Ovary (tissue), 7 donors: ENCODE measurements at regions not wholly inside any gene's neighbourhood (a gene's known extent, or its start where the extent isn't known, plus 50 kb on each side); places are given as distances from the start of the nearest gene placed in this dataset.

Experiments used
- DNase-seq, 5 donors: peaks; one replicate each; pipeline ENCODE4 v3.0.0-alpha.2; 2019 to 2020
- H3K27ac ChIP-seq, 2 donors: fragments of 200-600 bp; one replicate each; pipeline versions ENCODE4 v1.5.1 to v1.8.0; 2019 to 2022
- H3K27me3 ChIP-seq: fragments of 200-600 bp; one replicate; pipeline ENCODE4 v1.8.0; 2022
- H3K36me3 ChIP-seq: fragments of 200-600 bp; sonication (generic); one replicate; pipeline ENCODE4 v1.5.1; 2019
- H3K4me1 ChIP-seq: one replicate; pipeline ENCODE4 v1.8.1; 2013; ENCODE audit warnings: mild to moderate bottlenecking, moderate library complexity; ENCODE audit not compliant: insufficient read depth
- H3K4me3 ChIP-seq: fragments of 200-600 bp; sonication (generic); one replicate; pipeline ENCODE4 v1.5.1; 2017
- H3K9me3 ChIP-seq, 2 donors: fragments of 200-600 bp in 1 of 2; sonication (generic) in 1 of 2; one replicate each; pipeline versions ENCODE4 v1.5.1 to v1.8.1; 2013 to 2019; ENCODE audit warnings: mild to moderate bottlenecking in 1 of 2, moderate library complexity in 1 of 2
- CTCF ChIP-seq, 3 donors: fragments of 450-650 bp in 2 of 3; fragments of 200-600 bp in 1 of 3; IDR thresholded peaks; one replicate each; pipeline versions ENCODE4 v1.5.1 to v1.8.0; 2016 to 2022; ENCODE audit warnings: antibody characterized with exemption in 3 of 3, mild to moderate bottlenecking in 1 of 3
- EP300 ChIP-seq: sonication (generic); formaldehyde crosslinking; IDR thresholded peaks from one replicate; pipeline ENCODE4 v1.6.1; 2017; ENCODE audit warnings: antibody characterized with exemption
- POLR2A ChIP-seq: fragments of 450-650 bp; IDR thresholded peaks from one replicate; pipeline ENCODE4 v1.6.1; 2017; ENCODE audit warnings: antibody characterized with exemption, mild to moderate bottlenecking, moderate library complexity
- WGBS, 3 donors: extraction: QIAGEN DNeasy Blood & Tissue Kit in 1 of 3; methylation state at CpG; one replicate each; pipeline versions ENCODE4 v1.1.5 to v1.1.7; 2013 to 2017; 5-methylcytosine and 5-hydroxymethylcytosine counted together
- intact Hi-C, 4 donors: fragments of 100-400 bp; cut with DNase I; formaldehyde crosslinking; loops; one replicate each; pipeline versions ENCODE4 v1.11.0 to v1.15.1; 2022 to 2023
- donor health status: DM: no; HTN: no; CAD: no; lungs with moderate emphysema.
- donor health status: DM: no; HTN: no; CAD: no.
- donor health status: Bipolar disorder and iron deficiency.
- donor health status: DM: no; HTN: no; CAD: no.
- donor health status: DM: yes; HTN: yes; CAD: no.

DNA sequence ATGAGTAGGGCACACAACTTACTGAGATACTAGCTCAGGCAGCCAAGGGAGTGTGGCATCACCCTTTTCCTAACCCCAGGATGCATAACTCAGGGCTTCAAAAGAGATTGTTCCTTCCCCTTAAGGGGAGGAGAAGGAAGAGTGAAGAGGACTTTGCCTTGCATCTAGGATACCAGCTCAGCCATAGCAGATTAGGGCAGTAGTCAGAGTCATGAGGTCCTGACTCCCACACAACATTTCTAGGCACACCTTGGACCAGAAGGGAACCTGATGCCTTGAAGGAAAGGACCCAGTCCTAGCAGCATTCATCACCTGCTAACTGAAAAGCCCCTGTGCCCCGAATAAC, 1433.2 kb upstream of the TMEFF2 start:
- Histone ChIP-seq H3K27ac (no peak overlapping the region), H3K4me1 (no peaks in the 10 kb centered on the region), H3K9me3 (no peaks in the 10 kb centered on the region), H3K27me3 (no peaks in the 10 kb centered on the region), H3K4me3 (no peak overlapping the region), H3K36me3 (no peaks in the 10 kb centered on the region)
- TF ChIP-seq CTCF (IDR thresholded peaks at IDR 0.05) (no peak), EP300 (no peak), POLR2A (no peak)
- no peak for DNase-seq
- intact Hi-C loops, result no loop called here
- WGBS, 3 donors, result 87 to 94% (median 90%) methylated on average over 1 of the region's 1 CpG

DNA sequence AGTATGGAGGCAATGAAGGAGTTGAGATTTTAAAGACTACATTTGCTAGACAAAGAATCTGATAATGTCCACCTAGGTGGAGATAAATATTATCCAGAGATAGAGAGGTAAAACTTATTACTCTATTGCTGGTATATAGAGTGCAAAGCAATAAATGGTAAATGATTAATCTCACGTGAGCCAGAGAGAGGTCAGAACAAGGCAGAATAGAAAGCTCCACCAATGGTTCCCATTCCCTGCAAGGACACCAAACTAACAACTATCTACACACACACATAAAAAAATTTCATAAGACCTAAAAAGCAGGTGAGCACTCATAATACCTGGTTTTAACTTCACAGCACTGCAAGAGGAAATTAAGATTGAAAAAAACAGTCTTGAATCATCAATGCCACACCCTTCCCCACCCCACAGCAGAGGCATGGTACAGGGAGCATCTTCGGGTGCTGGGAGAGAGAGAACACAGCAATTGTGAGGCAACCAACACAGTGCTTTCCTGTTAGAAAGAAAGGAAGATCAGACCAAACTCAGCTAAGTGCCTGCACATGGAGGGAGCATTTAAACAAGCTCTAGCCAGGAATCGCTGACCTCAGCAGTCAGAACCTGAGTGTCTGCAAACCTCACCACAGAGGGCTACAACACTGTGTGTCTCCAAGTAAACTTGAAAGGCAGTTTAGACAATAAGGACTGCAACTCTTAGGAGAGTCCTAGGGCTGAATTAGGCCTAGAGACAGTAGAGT, 1432.6 kb upstream of the TMEFF2 start:
- WGBS, 3 donors, result 64 to 73% (median 68%) methylated on average over 3 of the region's 3 CpGs
- Histone ChIP-seq H3K36me3 (no peaks in the 10 kb centered on the region), H3K4me1 (no peaks in the 10 kb centered on the region), H3K9me3 (no peaks in the 10 kb centered on the region), H3K27ac (no peak overlapping the region), H3K4me3 (no peak overlapping the region), H3K27me3 (no peaks in the 10 kb centered on the region)
- TF ChIP-seq EP300, result no peak
- no peak for TF ChIP-seq CTCF (IDR thresholded peaks at IDR 0.05)
- TF ChIP-seq POLR2A, result no peak
- no peak for DNase-seq
- intact Hi-C loops, result no loop called here

DNA sequence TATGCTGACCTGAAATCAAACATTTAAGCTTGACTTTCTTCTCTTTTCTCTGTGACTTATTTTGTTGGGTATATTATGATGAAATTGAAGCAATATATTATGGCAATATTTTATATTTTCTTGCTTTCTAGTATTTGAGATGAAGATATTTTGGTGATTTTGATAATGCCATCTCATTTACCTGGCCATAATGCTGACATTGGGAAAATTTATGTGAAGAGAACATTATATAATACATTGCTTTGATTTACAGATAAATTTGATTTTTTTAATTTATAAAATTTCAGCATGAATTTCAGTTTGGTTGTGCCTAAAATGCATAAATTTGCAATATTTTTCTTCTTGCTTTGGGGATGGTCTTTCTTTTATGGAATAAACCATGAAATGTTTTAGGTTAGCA, 1413.7 kb upstream of the TMEFF2 start:
- no peak for TF ChIP-seq EP300
- no peak for TF ChIP-seq POLR2A
- no peak for TF ChIP-seq CTCF (IDR thresholded peaks at IDR 0.05)
- H3K36me3 ChIP-seq, result no peaks in the 10 kb centered on the region
- no peak overlapping the region for H3K27ac ChIP-seq
- no peaks in the 10 kb centered on the region for H3K9me3 ChIP-seq
- no peaks in the 10 kb centered on the region for H3K27me3 ChIP-seq
- no peak for DNase-seq
- H3K4me1 ChIP-seq, result no peaks in the 10 kb centered on the region
- intact Hi-C loops, result no loop called here
- no peak overlapping the region for H3K4me3 ChIP-seq

- Histone ChIP-seq H3K27me3 (no peaks in the 10 kb centered on the region), H3K4me3 (no peak overlapping the region), H3K4me1 (no peaks in the 10 kb centered on the region), H3K27ac (no peak overlapping the region), H3K36me3 (no peaks in the 10 kb centered on the region), H3K9me3 (no peaks in the 10 kb centered on the region)
- 62 to 74% (median 67%) methylated on average over 6 of the region's 6 CpGs for WGBS, 3 donors
- intact Hi-C loops, result no loop called here
- TF ChIP-seq EP300 (no peak), CTCF (IDR thresholded peaks at IDR 0.05) (no peak), POLR2A (no peak)
- no peak for DNase-seq
Measured at GRCh38 chr2:193590831-193591230, 1396.1 kb upstream of the TMEFF2 start.
